GM21825 (cell line): ENCODE measurements at regions not wholly inside any gene's neighbourhood (a gene's known extent, or its start where the extent isn't known, plus 50 kb on each side); places are given as distances from the start of the nearest gene placed in this dataset.
"Not testable (repeated sequence)": the region's sequence is repeated elsewhere in the genome, so short reads cannot be mapped to it uniquely, and the experiment has no call there.

Experiments used
- ATAC-seq: cut with Tn5 transposase; IDR thresholded peaks from one replicate; pipeline ENCODE4 v1.9.1; 2021; ENCODE audit warnings: mild to moderate bottlenecking, moderate library complexity; ENCODE audit not compliant: unreplicated experiment

DNA sequence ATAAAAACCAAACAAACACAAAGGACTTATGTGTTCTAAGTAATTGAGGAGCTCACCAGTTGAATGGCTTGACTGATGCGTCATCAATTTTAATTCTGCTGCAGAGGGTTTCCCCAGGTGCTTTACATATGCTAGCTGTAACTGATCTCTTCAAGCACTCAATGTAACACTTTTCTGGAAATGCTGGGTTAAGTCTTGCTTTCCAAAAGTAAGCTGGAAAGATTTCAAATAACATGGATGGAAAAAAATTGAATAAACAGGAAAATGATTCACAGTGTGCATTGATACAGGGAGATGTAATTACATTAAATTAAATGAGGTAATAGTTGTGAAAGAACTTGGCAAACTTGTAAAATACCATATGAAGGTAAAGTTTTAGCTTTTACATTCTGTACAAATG lies 186.7 kb upstream of the WDFY3 start:
- no peak for ATAC-seq

DNA sequence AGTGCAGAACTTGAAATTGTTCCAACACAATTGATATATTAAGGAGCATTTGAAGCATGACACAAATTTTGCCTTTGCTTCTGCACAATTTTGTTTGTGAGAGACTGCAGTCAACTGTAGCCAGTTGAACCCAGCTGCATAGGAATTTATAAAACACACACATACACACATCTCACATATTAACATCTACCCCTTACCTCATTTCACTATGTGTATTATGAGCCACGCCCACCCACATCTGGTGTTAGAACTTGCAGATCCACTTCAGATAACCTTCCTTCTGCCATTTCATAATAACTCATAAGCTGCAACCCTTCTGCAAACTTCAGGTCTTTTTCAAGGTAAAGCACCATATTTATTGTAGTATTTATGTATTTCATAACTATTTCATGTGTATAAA lies 188.1 kb upstream of the WDFY3 start:
- ATAC-seq, result no peak

DNA sequence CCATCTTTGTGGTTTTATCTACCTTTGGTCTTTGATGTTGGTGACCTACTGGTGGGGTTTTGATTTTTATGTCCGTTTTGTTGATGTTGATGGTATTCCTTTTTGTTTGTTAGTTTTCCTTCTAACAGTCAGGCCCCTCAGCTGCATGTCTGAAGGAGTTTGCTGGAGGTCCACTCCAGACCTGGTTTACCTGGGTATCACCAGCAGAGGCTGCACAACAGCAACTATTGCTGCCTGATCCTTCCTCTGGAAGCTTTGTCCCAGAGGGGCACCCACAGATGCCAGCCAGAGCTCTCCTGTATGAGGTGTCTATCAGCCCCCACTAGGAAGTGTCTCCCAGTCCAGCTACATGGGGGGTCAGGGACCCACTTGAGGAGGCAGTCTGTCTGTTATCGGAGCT lies 199.3 kb upstream of the WDFY3 start:
- no peak for ATAC-seq

DNA sequence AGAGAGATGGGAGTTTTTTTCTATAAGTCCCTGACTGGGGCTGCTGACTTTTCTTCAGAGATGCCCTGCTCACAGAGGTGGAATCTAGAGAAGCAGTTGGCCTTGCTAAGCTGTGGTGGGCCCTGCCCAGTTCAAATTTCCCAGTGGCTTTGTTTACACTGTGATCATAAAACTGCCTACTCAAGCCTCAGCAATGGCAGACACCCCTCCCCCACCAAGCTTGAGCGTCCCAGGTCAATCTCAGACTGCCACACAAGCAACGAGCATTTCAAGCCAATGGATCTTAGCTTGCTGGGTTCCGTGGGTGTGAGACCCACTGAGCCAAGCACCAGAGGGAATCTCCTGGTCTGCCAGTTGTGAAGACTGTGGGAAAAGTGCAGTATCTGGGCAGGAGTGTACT lies 199.8 kb upstream of the WDFY3 start:
- no peak for ATAC-seq

DNA sequence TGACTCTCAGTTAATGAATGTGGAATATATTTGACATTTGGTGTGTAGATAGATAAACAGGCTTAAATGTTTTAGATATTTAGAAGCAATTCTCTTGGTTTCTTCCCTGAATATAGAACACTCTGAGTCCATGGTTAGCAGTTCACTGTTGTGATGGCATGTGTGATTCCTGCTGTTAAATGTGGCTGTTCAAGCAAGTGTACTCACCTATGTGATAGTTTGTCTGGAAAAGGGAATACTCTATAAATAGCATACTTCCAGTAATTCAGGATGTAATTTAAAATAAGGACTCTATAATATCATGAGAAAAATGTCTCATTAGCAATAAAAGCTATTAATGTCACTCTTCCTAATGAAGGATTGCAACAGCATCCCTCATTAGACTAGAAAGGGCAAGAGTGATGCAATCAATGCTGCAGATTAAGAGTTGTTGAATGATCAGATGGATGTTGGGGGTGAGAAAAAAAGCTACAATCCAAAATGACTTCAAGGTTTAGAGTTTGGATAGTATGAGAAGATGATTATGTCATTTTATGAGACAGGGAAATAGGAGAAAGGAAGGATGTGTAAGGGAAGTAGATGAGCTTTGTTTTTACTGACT lies 201.8 kb upstream of the WDFY3 start:
- ATAC-seq, result no peak

DNA sequence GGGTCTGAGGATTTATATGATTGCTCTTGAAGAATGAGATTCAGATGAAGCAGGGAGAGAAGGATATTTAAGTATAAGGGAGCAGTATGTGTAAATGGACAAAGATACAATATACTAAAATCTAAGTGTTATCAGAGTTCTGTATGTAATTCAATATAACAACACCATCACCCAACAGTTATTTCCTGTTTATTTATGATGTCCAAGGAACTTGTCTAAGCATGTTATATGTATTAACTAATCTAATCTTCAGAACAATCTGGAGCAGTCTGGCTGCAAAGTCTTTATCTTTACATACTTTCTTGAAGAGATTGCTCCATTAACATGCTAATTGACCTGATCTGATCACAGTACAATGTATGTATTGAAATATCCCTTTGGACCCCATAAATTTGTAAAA lies 203.8 kb upstream of the WDFY3 start:
- no peak for ATAC-seq

DNA sequence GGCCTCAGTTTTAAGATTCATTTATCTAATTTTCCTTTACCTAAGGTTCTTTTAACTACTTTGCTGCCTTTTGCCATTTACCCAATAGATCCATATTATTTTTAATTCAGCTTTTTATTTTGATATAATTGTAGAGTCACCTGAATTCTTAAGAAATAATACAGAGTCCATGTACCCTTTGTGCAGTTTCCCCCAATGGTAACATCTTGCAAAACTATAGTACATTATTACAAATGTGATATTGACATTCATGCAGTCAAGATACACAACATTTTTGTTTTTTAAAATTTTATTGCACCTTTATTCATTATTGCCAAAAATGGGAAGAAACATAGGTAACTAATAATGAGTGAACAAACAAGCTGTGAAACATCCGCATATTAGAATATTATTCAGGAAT lies 208.7 kb upstream of the WDFY3 start:
- ATAC-seq, result no peak

DNA sequence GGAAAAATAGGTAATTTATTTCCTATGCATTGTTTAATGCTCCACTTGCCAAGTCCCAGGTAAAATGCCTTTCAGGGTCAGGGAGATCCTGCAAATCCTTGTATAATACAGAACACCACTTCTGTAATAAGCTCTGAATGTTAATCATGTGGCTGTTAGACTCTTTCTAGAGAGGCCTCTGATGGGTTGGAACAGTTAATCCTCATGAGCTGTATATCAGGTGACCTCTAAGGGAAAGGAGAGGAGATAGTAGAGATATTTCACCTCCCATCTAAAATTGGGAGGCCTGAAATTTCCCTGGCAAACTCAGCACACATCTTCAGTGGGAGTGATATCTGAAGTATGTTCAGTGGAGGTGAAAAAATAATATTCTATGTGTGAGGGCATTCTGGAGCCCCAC lies 210.6 kb upstream of the WDFY3 start:
- no peak for ATAC-seq

DNA sequence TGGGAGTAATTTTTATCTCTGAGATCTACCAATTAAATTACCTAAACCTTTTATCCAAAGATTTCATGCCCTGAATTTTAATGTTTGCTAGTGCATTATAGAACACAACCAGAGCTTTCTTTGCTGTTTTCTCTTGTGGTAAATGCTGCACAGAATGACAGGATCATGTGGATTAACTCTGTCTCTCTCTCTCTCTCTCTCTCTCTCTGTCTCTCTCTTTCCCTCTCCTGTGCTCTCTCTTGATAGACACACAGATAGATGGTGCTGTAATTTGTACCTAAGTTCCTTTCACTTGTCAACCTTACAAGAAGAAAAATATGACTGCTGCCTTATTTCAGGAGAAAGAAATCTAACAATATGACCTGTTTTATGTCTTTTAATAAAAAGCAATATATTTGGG lies 211.2 kb upstream of the WDFY3 start:
- ATAC-seq, result no peak

DNA sequence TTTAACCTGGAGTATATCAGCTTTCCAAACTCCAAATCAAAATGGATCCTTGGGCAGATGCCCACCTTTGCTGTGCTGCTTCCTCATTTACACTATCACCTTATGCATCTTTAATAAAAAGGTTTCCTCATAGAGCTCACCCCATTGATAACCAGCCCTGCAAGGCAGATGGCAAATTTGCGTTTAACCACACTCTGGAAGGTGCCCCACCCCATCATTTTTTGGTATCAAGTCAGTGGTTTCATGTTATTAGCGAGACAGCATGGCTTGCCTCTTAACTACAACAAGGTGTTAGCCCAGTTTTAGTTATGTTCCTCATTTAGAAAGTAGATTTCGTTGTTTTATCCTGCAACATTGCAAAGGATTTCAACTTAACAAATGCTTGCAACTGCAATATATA lies 214.0 kb upstream of the WDFY3 start:
- no peak for ATAC-seq

DNA sequence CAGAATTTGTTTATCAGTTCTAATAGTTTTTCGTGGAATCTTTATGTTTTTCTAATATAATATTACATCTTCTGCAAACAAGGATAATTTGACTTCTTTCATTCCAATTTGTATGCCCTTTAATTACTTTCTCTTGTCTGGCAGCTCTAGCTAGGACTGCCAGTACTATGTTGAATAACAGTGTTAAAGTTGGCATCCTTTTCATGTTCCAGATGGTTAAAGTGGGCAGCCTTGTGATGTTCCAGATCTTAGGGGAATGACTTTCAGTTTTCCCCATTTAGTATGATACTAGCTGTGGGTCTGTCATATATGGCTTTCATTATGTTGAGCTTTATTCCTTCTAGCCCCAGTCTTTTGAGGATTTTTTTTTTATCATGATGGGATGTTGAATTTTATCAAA lies 220.6 kb upstream of the WDFY3 start:
- ATAC-seq, result no peak

DNA sequence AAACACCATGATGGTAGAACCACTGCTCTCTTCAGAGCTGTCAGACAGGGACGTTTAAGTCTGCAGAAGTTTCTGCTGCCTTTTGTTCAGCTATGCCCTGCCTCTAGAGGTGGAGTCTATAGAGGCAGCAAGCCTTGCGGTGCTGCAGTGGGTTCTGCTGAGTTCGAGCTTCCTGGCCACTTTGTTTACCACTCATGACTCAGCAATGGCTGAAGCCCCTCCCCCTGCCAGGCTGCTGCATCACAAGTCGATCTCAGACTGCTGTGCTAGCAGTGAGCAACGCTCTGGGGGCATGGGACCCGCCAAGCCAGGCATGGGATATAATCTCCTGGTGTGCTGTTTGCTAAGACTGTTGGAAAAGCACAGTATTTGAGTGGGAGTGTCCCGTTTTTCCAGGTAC lies 229.5 kb upstream of the WDFY3 start:
- not testable (repeated sequence) for ATAC-seq

DNA sequence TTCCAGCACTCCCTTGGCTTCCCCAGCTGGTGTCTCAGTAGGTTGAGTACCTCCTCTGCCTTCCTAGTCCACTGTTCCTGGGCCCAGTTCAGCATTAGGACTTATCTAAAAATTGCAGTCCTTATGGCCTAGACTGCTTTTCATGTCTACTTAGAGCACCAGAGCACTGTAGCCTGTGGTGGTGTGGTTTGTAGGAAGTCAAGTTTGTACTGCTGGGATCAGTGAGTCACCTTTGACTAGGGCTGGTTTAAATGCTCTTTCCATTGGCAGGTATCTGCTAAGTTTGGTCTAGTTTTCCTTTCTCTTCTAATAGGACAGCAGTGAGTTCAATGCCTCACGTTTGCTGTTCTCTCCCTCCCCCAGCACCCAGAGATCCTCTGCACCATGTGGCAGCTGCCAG lies 233.6 kb upstream of the WDFY3 start:
- no peak for ATAC-seq

DNA sequence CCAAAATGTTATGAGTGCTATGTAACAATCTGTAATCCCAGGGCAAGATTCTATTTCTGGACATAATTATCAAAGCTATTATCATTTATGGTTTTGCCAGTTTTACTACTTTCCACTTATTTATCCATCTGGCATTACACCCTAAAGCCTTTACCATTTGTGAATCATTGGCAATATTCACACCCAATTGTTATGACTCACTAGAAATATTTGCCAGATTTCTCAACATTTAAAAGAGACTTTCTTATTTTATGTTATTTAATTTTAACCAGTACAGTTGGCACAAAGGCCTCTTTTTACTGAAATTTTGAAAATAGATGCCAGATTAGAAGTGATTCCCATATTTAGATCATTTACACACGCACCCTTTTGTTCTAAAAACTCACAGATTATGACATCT lies 242.7 kb upstream of the WDFY3 start:
- ATAC-seq, result no peak

DNA sequence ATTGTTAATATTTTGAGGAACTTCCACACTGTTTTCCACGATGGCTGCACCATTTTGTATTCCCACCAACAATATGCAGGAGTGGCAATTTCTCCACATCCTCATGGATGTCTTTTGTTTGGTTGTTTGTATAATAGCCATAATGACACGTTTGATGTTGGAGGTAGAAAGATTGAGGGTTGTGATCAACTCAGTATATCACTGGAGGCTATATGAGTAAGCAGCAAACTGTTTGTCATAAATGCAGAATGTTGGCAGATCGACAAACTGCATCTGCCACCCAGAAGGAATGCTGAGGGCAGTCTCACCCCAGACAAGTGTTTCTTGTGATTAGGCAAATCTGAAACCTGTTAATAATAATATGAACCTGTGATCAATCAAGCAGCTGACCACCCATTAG lies 243.9 kb upstream of the WDFY3 start:
- no peak for ATAC-seq

DNA sequence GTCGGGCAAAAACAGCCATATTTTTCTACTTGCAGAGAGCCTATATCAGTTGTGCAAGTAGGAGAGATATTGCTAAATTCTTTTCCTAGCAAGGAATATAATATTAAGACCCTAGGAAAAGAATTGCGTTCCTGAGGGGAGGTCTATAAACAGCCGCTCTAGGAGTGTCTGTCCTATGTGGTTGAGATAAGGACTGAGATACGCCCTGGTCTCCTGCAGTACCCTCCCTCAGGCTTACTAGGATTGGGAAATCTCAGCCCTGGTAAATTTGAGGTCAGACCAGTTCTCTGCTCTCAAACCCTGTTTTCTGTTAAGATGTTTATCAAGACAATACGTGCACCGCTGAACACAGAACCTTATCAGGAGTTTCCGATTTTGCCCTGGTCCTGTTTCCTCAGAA lies 250.1 kb upstream of the WDFY3 start:
- ATAC-seq, result not testable (repeated sequence)

DNA sequence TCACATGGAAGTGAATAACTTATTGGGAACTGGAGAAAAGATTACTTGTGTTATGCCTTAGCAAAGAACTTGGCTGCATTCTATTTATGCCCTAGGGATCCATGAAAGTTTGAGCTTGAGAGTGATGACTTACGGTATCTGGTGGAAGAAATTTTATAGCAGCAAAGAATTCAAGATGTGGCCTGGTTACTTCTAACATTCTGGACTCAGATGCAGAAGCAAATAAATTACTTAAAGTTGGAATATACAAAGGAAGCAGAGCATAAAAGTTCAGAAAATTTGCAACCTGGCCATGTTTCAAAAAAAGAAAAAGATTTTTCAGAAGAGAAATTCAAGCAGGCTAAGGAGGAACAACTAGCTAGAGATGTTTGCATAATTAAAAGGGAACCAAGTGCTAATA lies 252.3 kb upstream of the WDFY3 start:
- ATAC-seq, result no peak

DNA sequence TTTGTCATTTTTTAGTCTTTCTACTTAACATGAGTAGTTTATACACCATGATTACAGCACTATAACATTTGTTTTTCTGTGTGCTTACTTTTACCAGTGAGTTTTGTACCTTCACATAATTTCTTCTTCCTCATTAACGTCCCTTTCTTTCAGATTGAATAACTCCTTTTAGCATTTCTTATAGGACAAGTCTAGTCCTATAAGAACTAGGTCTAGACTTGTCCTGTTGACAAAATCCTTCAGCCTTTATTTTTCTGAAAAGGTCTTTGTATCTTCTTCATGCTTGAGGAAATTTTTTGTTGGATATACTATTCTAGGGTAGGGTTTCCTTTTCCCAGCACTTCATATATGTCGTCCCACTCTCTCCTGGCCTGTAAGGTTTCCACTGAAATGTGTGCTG lies 253.3 kb upstream of the ARHGAP24 start:
- no peak for ATAC-seq

DNA sequence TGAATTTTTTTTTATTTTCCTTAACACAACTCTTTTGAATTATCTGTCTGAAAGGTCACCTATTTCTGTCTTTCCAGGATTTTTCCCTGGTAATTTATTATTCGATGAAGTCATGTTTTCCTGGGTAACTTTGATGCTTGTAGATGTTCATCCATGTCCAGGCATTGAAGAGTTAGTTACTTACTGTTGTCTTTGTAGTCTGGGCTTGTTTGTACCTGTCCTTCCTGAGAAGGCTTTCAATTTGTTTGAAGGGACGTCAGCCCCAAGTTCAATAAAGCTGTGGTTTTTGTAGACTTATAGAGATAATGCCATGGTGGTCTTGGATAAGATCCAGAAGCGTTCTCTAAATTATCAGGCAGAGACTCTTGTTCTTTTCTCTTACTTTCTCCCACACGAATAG lies 252.4 kb upstream of the ARHGAP24 start:
- ATAC-seq, result no peak

DNA sequence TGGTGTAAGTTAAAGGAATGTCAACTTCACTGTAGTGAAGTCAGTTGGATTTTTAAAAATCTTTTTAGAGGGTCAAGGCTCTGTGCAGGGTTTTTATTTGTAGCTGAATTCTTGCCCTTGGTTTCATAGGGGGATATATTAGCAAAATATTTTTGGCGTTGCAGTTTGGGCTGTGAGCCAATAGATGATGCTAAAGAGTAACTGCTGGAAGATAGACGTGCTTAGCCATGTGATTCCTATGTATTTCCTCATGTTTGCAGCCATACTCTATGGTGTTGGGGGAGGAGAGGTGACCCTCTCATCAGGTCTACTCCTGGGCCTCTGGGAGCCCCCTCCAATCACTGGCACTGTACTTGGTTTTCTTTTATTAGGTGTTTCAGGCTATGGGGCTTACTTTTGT lies 246.7 kb upstream of the ARHGAP24 start:
- ATAC-seq, result no peak

DNA sequence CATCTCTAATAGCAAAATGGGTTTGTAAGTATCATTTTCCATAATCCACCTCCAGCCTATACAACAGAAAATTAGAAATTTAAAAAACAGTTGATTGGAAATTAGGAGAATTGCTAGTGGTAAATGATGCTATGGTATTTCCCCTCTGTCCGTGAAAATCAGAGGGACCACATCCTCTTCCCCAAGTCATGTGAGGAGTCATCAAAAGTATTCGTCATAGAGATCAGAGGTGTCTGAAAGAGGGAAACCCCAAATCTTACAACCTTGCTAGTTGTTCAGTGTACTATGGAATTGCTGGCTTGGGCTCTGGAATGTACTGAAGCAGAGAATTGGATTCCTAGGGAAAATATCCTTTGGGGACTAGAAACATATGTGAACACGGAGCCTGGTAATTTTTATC lies 241.4 kb upstream of the ARHGAP24 start:
- no peak for ATAC-seq

DNA sequence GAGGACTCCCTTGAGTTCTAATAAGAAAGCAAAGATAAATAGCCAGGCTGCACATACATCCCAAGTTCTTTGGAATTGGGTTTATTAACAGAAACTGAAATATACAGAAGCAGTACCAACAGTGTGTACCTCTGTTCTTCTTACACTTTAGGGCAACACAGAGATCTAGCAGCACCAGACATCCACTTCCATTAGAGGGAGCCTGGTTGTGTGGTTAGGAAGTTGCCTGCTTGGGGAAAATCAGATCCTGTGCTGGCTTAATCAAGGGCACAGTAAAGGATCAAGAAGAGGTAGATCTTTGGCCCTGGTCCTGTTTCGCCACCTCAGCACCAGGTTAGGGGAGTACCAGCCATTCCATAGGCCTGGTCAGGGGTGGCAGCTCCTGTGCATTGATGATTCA lies 231.1 kb upstream of the ARHGAP24 start:
- no peak for ATAC-seq

DNA sequence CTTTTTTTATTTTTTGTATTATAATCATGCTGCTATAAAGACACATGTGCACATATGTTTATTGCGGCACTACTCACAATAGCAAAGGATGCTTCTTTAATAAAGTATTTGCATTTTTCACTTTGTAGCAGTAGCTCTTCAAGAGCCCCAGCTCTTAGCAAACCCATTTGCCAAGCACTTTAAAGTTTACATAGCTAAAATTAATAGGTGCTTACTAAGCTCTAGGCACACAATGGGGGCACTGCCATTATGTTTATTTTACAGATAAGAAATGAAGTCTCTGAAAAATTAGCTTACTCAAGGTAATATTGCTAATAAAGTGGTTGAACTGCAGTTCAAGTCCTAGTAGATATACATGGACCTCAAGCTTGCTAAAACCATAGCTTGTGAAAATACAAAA lies 230.3 kb upstream of the ARHGAP24 start:
- no peak for ATAC-seq

DNA sequence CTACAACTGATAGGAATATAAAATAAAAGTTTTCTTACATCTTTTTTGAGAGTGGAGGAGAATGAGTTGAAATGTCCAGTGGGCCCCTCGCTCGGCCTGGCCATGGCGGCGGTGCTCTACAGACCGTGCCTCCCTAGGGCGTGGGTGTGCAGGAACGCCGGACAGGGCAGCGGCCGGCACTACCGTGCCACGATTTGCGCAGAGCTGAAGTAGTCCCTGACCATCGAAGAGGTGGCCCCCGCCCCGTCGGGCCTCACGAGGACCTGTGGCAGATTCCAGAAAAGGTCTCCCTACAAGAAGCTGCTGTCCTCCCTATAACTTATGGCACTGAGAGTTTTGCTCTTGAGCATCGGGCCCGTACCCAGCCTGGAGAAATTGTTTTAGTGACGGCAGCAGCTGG lies 228.9 kb upstream of the ARHGAP24 start:
- no peak for ATAC-seq
